ENCODE measurements at regions not wholly inside any gene's neighbourhood (a gene's known extent, or its start where the extent isn't known, plus 50 kb on each side); places are given as distances from the start of the nearest gene placed in this dataset.

- no peak for TF ChIP-seq CTCF (IDR thresholded peaks at IDR 0.05; ENCODE audit: low read length)
- TF ChIP-seq EZH2 (optimal IDR thresholded peaks at IDR 0.05; ENCODE audit: low read depth, low read length) = no peak
Observed at GRCh38 chr12:111111681-111112080, 191.3 kb upstream of the MYL2 start.

All from MM.1S (cell line).